Aorta (tissue), 5 donors: ENCODE measurements at regions not wholly inside any gene's neighbourhood (a gene's known extent, or its start where the extent isn't known, plus 50 kb on each side); places are given as distances from the start of the nearest gene placed in this dataset.

Experiments used
- ATAC-seq: fragments of 200-7000 bp; cut with Tn5 transposase; one replicate; pipeline ENCODE4 v1.9.1; 2022; ENCODE audit warnings: moderate library complexity; ENCODE audit not compliant: low FRiP score
- DNase-seq, 2 donors: peaks; one replicate each; pipeline ENCODE4 v3.0.0-alpha.2; 2020
- H3K27ac ChIP-seq, 2 donors: one replicate each; pipeline ENCODE4 v1.5.1; 2013; ENCODE audit warnings: low read length in 2 of 2, mild to moderate bottlenecking in 2 of 2, moderate library complexity in 2 of 2, control low read depth in 1 of 2, inconsistent platforms in 1 of 2, low read depth in 1 of 2
- H3K27me3 ChIP-seq, 2 donors: one replicate each; pipeline ENCODE4 v1.6.1; 2013; ENCODE audit warnings: control low read depth in 1 of 2, low read length in 1 of 2, mild to moderate bottlenecking in 1 of 2, moderate library complexity in 1 of 2; ENCODE audit not compliant: insufficient read depth in 2 of 2, control insufficient read depth in 1 of 2
- H3K36me3 ChIP-seq, 2 donors: one replicate each; pipeline ENCODE4 v1.6.1; 2013; ENCODE audit warnings: control low read depth in 1 of 2, low read length in 1 of 2, mild to moderate bottlenecking in 1 of 2; ENCODE audit not compliant: insufficient read depth in 2 of 2, control insufficient read depth in 1 of 2
- H3K4me1 ChIP-seq, 2 donors: one replicate each; pipeline ENCODE4 v1.6.1; 2013; ENCODE audit warnings: low read length in 2 of 2, control low read depth in 1 of 2, mild to moderate bottlenecking in 1 of 2, moderate library complexity in 1 of 2; ENCODE audit not compliant: insufficient read depth in 2 of 2, control insufficient read depth in 1 of 2
- H3K4me3 ChIP-seq, 2 donors: one replicate each; pipeline ENCODE4 v1.5.1; 2013; ENCODE audit warnings: low read length in 2 of 2, control low read depth in 1 of 2, mild to moderate bottlenecking in 1 of 2
- H3K9me3 ChIP-seq: one replicate; pipeline ENCODE4 v1.6.1; 2013; ENCODE audit warnings: mild to moderate bottlenecking, low read length; ENCODE audit not compliant: control insufficient read depth
- WGBS, 2 donors: extraction: QIAGEN DNeasy Blood & Tissue Kit; methylation state at CpG; one replicate each; pipeline ENCODE4 v1.1.7; 2013; 5-methylcytosine and 5-hydroxymethylcytosine counted together
- intact Hi-C, 2 donors: fragments of 100-400 bp; cut with DNase I; formaldehyde crosslinking; loops; one replicate each; pipeline versions ENCODE4 v1.14.2 to v1.15.0; 2022
- donor health status: healthy with polysubstance abuse.
- donor health status: Bipolar disorder and iron deficiency.
- donor health status: DM: no; HTN: no; CAD: no.
- donor health status: DM: no; HTN: no; CAD: no.
- donor health status: DM: yes; HTN: yes; CAD: no.

GRCh38 chr9:27990524-27990923, 417.2 kb upstream of the C9orf72 start:
- no peaks in the 10 kb centered on the region for H3K9me3 ChIP-seq
- DNase-seq: no peak
- no peak overlapping the region for H3K4me3 ChIP-seq
- no peak overlapping the region for H3K27ac ChIP-seq
- WGBS, 2 donors: 81 to 85% methylated on average over 2 of the region's 2 CpGs
- H3K36me3 ChIP-seq: no peaks in the 10 kb centered on the region
- intact Hi-C loops: no loop called here
- no peak for ATAC-seq
- no peaks in the 10 kb centered on the region for H3K27me3 ChIP-seq
- no peaks in the 10 kb centered on the region for H3K4me1 ChIP-seq

GRCh38 chr9:27991221-27991620, 417.9 kb upstream of the C9orf72 start:
- no peaks in the 10 kb centered on the region for H3K27me3 ChIP-seq
- no peaks in the 10 kb centered on the region for H3K36me3 ChIP-seq
- ATAC-seq: no peak
- WGBS, 2 donors: 72% methylated on average over 5 of the region's 5 CpGs
- no peaks in the 10 kb centered on the region for H3K4me1 ChIP-seq
- no peak overlapping the region for H3K4me3 ChIP-seq
- no peaks in the 10 kb centered on the region for H3K9me3 ChIP-seq
- intact Hi-C loops: no loop called here
- no peak for DNase-seq
- no peak overlapping the region for H3K27ac ChIP-seq

- no peaks in the 10 kb centered on the region for H3K36me3 ChIP-seq
- H3K27me3 ChIP-seq: no peaks in the 10 kb centered on the region
- no peaks in the 10 kb centered on the region for H3K9me3 ChIP-seq
- ATAC-seq (no peak), DNase-seq (no peak)
- intact Hi-C loops: loop anchor here in 1 of 2 donors (10.0 kb wide), 1 partner anchor 156 kb away; no protein-coding TSS in a partner anchor
- no peak overlapping the region for H3K4me3 ChIP-seq
- no peaks in the 10 kb centered on the region for H3K4me1 ChIP-seq
- WGBS, 2 donors: 41 to 46% methylated on average over 1 of the region's 1 CpG
- H3K27ac ChIP-seq: no peak overlapping the region
Measured at GRCh38 chr9:28001096-28001495, 427.8 kb upstream of the C9orf72 start.

GRCh38 chr9:28004900-28005299, 431.6 kb upstream of the C9orf72 start:
- Histone ChIP-seq H3K27ac (no peak overlapping the region), H3K4me1 (no peaks in the 10 kb centered on the region), H3K27me3 (no peaks in the 10 kb centered on the region), H3K4me3 (no peak overlapping the region), H3K36me3 (no peaks in the 10 kb centered on the region), H3K9me3 (no peaks in the 10 kb centered on the region)
- intact Hi-C loops: loop anchor here in 1 of 2 donors (10.0 kb wide), 1 partner anchor 160 kb away; no protein-coding TSS in a partner anchor
- 80 to 88% methylated on average over 4 of the region's 4 CpGs for WGBS, 2 donors
- ATAC-seq: no peak
- DNase-seq: no peak

GRCh38 chr9:28005779-28006178, 432.5 kb upstream of the C9orf72 start:
- H3K27ac ChIP-seq: no peak overlapping the region
- ATAC-seq (no peak), DNase-seq (no peak)
- no peaks in the 10 kb centered on the region for H3K9me3 ChIP-seq
- no peaks in the 10 kb centered on the region for H3K36me3 ChIP-seq
- H3K4me3 ChIP-seq: no peak overlapping the region
- no peaks in the 10 kb centered on the region for H3K4me1 ChIP-seq
- WGBS, 2 donors: 61 to 75% methylated on average over 1 of the region's 1 CpG
- no peaks in the 10 kb centered on the region for H3K27me3 ChIP-seq
- intact Hi-C loops: loop anchor here in 1 of 2 donors (10.0 kb wide), 1 partner anchor 161 kb away; no protein-coding TSS in a partner anchor

GRCh38 chr9:28007097-28007817, 434.0 kb upstream of the C9orf72 start:
- no peak overlapping the region for H3K27ac ChIP-seq
- ATAC-seq (no peak), DNase-seq (no peak)
- H3K4me1 ChIP-seq: no peaks in the 10 kb centered on the region
- intact Hi-C loops: loop anchor here in 1 of 2 donors (10.0 kb wide), 1 partner anchor 162 kb away; no protein-coding TSS in a partner anchor
- no peaks in the 10 kb centered on the region for H3K36me3 ChIP-seq
- no peaks in the 10 kb centered on the region for H3K27me3 ChIP-seq
- WGBS, 2 donors: 58 to 69% methylated on average over 7 of the region's 7 CpGs
- H3K9me3 ChIP-seq: no peaks in the 10 kb centered on the region
- H3K4me3 ChIP-seq: no peak overlapping the region

GRCh38 chr9:28014212-28014611, 440.9 kb upstream of the C9orf72 start:
- DNase-seq: no peak
- Histone ChIP-seq H3K27me3 (no peaks in the 10 kb centered on the region), H3K9me3 (no peaks in the 10 kb centered on the region), H3K4me1 (no peaks in the 10 kb centered on the region), H3K4me3 (no peak overlapping the region), H3K27ac (no peak overlapping the region), H3K36me3 (no peaks in the 10 kb centered on the region)
- no peak for ATAC-seq
- intact Hi-C loops: no loop called here

GRCh38 chr9:28024676-28025075, 451.4 kb upstream of the C9orf72 start:
- intact Hi-C loops: no loop called here
- H3K27me3 ChIP-seq: no peaks in the 10 kb centered on the region
- WGBS, 2 donors: 25 to 38% methylated on average over 6 of the region's 6 CpGs
- no peak overlapping the region for H3K27ac ChIP-seq
- no peaks in the 10 kb centered on the region for H3K9me3 ChIP-seq
- no peak for ATAC-seq
- H3K4me1 ChIP-seq: no peaks in the 10 kb centered on the region
- no peak overlapping the region for H3K4me3 ChIP-seq
- H3K36me3 ChIP-seq: no peaks in the 10 kb centered on the region
- DNase-seq: no peak

- H3K4me3 ChIP-seq: no peak overlapping the region
- intact Hi-C loops: no loop called here
- DNase-seq (no peak), ATAC-seq (no peak)
- no peaks in the 10 kb centered on the region for H3K4me1 ChIP-seq
- H3K36me3 ChIP-seq: no peaks in the 10 kb centered on the region
- 41 to 42% methylated on average over 2 of the region's 2 CpGs for WGBS, 2 donors
- H3K27me3 ChIP-seq: no peaks in the 10 kb centered on the region
- no peaks in the 10 kb centered on the region for H3K9me3 ChIP-seq
- H3K27ac ChIP-seq: no peak overlapping the region
Measured at GRCh38 chr9:28025186-28025585, 451.9 kb upstream of the C9orf72 start.
